ENCODE measurements at regions not wholly inside any gene's neighbourhood (a gene's known extent, or its start where the extent isn't known, plus 50 kb on each side); places are given as distances from the start of the nearest gene placed in this dataset.

DNA sequence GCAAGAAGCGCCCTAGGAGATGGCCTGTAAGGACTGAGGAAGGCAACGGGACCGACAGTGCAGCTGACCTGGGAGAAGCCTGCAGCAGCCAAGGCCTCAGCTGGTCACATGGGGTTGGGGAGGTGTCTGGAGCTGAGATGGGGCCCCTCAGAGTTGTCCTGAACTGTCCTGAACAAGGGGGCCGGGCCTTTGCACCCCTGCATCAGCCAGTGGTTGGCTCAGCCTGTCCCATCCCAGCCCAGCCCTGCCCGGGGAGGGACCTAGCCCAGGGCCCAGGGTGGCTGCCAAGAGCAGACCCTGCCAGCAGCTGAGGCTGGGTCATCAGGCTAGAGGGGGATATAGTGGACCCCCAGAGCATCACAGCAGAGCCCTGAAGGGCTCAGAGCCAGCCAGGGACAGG, 122.8 kb upstream of the PPP1R26 start:
- TF ChIP-seq, protein P1, sequence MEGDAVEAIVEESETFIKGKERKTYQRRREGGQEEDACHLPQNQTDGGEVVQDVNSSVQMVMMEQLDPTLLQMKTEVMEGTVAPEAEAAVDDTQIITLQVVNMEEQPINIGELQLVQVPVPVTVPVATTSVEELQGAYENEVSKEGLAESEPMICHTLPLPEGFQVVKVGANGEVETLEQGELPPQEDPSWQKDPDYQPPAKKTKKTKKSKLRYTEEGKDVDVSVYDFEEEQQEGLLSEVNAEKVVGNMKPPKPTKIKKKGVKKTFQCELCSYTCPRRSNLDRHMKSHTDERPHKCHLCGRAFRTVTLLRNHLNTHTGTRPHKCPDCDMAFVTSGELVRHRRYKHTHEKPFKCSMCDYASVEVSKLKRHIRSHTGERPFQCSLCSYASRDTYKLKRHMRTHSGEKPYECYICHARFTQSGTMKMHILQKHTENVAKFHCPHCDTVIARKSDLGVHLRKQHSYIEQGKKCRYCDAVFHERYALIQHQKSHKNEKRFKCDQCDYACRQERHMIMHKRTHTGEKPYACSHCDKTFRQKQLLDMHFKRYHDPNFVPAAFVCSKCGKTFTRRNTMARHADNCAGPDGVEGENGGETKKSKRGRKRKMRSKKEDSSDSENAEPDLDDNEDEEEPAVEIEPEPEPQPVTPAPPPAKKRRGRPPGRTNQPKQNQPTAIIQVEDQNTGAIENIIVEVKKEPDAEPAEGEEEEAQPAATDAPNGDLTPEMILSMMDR (IDR thresholded peaks at IDR 0.05) = no peak
- TF ChIP-seq EZH2 (IDR thresholded peaks at IDR 0.05) = no peak
- no peak for TF ChIP-seq EZH2phosphoT487 (IDR thresholded peaks at IDR 0.05)
